K562 (cell line): ENCODE measurements at regions not wholly inside any gene's neighbourhood (a gene's known extent, or its start where the extent isn't known, plus 50 kb on each side); places are given as distances from the start of the nearest gene placed in this dataset.

ENCODE experiments used
- ATAC-seq: fragments of 200-7000 bp; cut with Tn5 transposase; 3 replicates; pipeline ENCODE4 v1.9.1; 2020; ENCODE audit warnings: moderate library complexity
- BruUV-seq: library from RNA; stranded (reverse); fragments of 400-500 nt; replicated peaks from 2 replicates; lab custom pipeline; 2021; lab: Mats Ljungman, UMichigan
- CTCF ChIA-PET: fragments of 300-600 bp; formaldehyde crosslinking; extraction: SDS; loops from one replicate; lab custom pipeline; 2021; ENCODE audit warnings: low intra/inter-chr PET ratio; lab: Yijun Ruan, JAX
- POLR2A ChIA-PET: fragments of 300-600, 350-650 bp; sonication (Branson Sonifier 250); formaldehyde crosslinking; extraction: SDS; loops from one replicate; lab custom pipeline; 2021; ENCODE audit warnings: antibody characterized with exemption, inconsistent platforms; lab: Yijun Ruan, JAX
- DNase-seq, 4 experiments: peaks; one replicate each; pipeline versions ENCODE4 v3.0.0 to v3.0.0-alpha.2; 2011 to 2018; ENCODE audit warnings: low spot score in 3 of 4, mixed read lengths in 3 of 4; ENCODE audit errors: extremely low read depth in 1 of 4
- FAIRE-seq: peaks from 2 replicates; lab custom pipeline; 2011; peaks lifted over from hg19 to GRCh38; lab: Jason Lieb, UNC
- H2AFZ ChIP-seq: 2 replicates; pipeline ENCODE4 v1.6.0; 2011; ENCODE audit warnings: low read depth, low read length, control low read depth, inconsistent platforms
- H3K27ac ChIP-seq: fragments of 200-600 bp; 3 replicates; pipeline ENCODE4 v1.8.0; 2011; ENCODE audit warnings: low read depth, mild to moderate bottlenecking, control low read depth, inconsistent platforms, low read length, moderate library complexity, mixed read lengths; ENCODE audit errors: extremely low read depth
- H3K27me3 ChIP-seq, 2 experiments: fragments of 300-600 bp in 1 of 2; 2 replicates in 1 of 2; 3 replicates in 1 of 2; pipeline versions ENCODE4 v1.6.0 to v1.8.0; 2011; ENCODE audit warnings: inconsistent platforms in 2 of 2, low read length in 2 of 2, mild to moderate bottlenecking in 1 of 2, mixed read lengths in 1 of 2, moderate library complexity in 1 of 2; ENCODE audit not compliant: control insufficient read depth in 2 of 2, insufficient read depth in 2 of 2
- H3K36me3 ChIP-seq: fragments of 300-600 bp; 3 replicates; pipeline ENCODE4 v1.8.0; 2011; ENCODE audit warnings: mild to moderate bottlenecking, low read length, inconsistent platforms; ENCODE audit not compliant: control insufficient read depth, insufficient read depth
- H3K4me1 ChIP-seq, 2 experiments: fragments of 200-600 bp in 1 of 2; replicated peaks in 1 of 2; 2 replicates in 1 of 2; 3 replicates in 1 of 2; pipeline versions ENCODE4 v1.5.1 to v1.8.0; 2011; ENCODE audit warnings: inconsistent platforms in 2 of 2, low read length in 2 of 2, mild to moderate bottlenecking in 1 of 2, mixed read lengths in 1 of 2, moderate library complexity in 1 of 2; ENCODE audit not compliant: control insufficient read depth in 2 of 2, insufficient read depth in 2 of 2
- H3K4me2 ChIP-seq: 2 replicates; pipeline ENCODE4 v1.6.1; 2011; ENCODE audit warnings: low read length, control low read depth, inconsistent platforms, mixed read lengths; ENCODE audit not compliant: insufficient read depth
- H3K4me3 ChIP-seq: fragments of 200-600 bp; sonication (generic), shearing (Covaris generic); 2 replicates; pipeline ENCODE4 v1.5.1; 2016; ENCODE audit warnings: control low read depth, inconsistent platforms
- H3K79me2 ChIP-seq: fragments of 200-600 bp; 3 replicates; pipeline ENCODE4 v1.8.0; 2011; ENCODE audit warnings: low read length, inconsistent platforms; ENCODE audit not compliant: control insufficient read depth, insufficient read depth
- H3K9ac ChIP-seq, 2 experiments: 2 replicates each; pipeline versions ENCODE4 v1.6.0 to v1.6.1; 2011; ENCODE audit warnings: low read depth in 2 of 2, low read length in 2 of 2, control low read depth in 1 of 2, inconsistent platforms in 1 of 2, mild to moderate bottlenecking in 1 of 2, mixed read lengths in 1 of 2; ENCODE audit not compliant: insufficient read depth in 1 of 2
- H3K9me1 ChIP-seq: one replicate; pipeline ENCODE4 v1.6.0; 2011; ENCODE audit warnings: inconsistent platforms, mild to moderate bottlenecking, low read length, moderate library complexity; ENCODE audit not compliant: control insufficient read depth, insufficient read depth
- H3K9me3 ChIP-seq: replicated peaks from 2 replicates; pipeline ENCODE4 v1.5.1; 2011; ENCODE audit warnings: low read depth, low read length, inconsistent platforms; ENCODE audit not compliant: control insufficient read depth, insufficient read depth
- H4K20me1 ChIP-seq: replicated peaks from 2 replicates; pipeline ENCODE4 v1.6.1; 2011; ENCODE audit warnings: low read length, inconsistent platforms, mixed read lengths; ENCODE audit not compliant: control insufficient read depth, insufficient read depth
- ASH1L ChIP-seq: fragments of 450-650 bp; IDR thresholded peaks from 2 replicates; pipeline ENCODE4 v1.6.1; 2018; ENCODE audit warnings: borderline replicate concordance, mild to moderate bottlenecking, low read depth; ENCODE audit not compliant: partially characterized antibody
- BCOR ChIP-seq: fragments of 450-650 bp; IDR thresholded peaks from 2 replicates; pipeline ENCODE4 v1.6.1; 2016
- CCNT2 ChIP-seq: IDR thresholded peaks from 2 replicates; pipeline ENCODE4 v1.6.1; 2011; ENCODE audit warnings: borderline replicate concordance, low read depth, mild to moderate bottlenecking, moderate library complexity, mixed read lengths, low read length; ENCODE audit not compliant: insufficient read length; ENCODE audit errors: extremely low read depth
- CEBPG ChIP-seq, 3 experiments: fragments of 200-800 bp in 1 of 3; sonication (Bioruptor generic) in 1 of 3; sonication (generic) in 1 of 3; formaldehyde crosslinking in 1 of 3; IDR thresholded peaks in 2 of 3; conservative IDR thresholded peaks in 1 of 3; 2 replicates each; pipeline versions ENCODE4 v1.6.1 to v1.8.0; 2016 to 2022; ENCODE audit warnings: missing compliant biosample characterization in 2 of 3, missing genetic modification characterization in 2 of 3, mild to moderate bottlenecking in 1 of 3, missing genetic modification reagents in 1 of 3
- FOXA1 ChIP-seq: fragments of 450-650 bp; IDR thresholded peaks from 2 replicates; pipeline ENCODE4 v1.6.1; 2016; ENCODE audit warnings: mild to moderate bottlenecking, borderline replicate concordance
- HNRNPUL1 ChIP-seq: fragments of 200-400 bp; formaldehyde crosslinking; IDR thresholded peaks from 2 replicates; pipeline ENCODE4 v1.6.1; 2017; ENCODE audit warnings: low read length
- IFI16 ChIP-seq: fragments of 250-450 bp; sonication (Bioruptor Pico); IDR thresholded peaks from 2 replicates; pipeline ENCODE4 v2.1.2; 2022; ENCODE audit warnings: mild to moderate bottlenecking, inconsistent platforms
- POU5F1 ChIP-seq: fragments of 150-350 bp; IDR thresholded peaks from 2 replicates; pipeline ENCODE4 v1.6.1; 2014; ENCODE audit warnings: borderline replicate concordance, low read length, low read depth, mild to moderate bottlenecking; ENCODE audit not compliant: partially characterized antibody
- PPARD ChIP-seq: fragments of 250-450 bp; sonication (Bioruptor Pico); IDR thresholded peaks from 2 replicates; pipeline ENCODE4 v1.8.0; 2022; ENCODE audit warnings: inconsistent platforms, mild to moderate bottlenecking, moderate library complexity
- WGBS: fragments of 100-300 bp; shearing (Covaris generic); methylation state at CpG from one replicate; pipeline ENCODE4 v1.1.6; 2016; ENCODE audit warnings: low coverage, mixed read lengths; ENCODE audit not compliant: insufficient coverage; ENCODE audit errors: missing lambda C conversion rate; 5-methylcytosine and 5-hydroxymethylcytosine counted together
- in situ Hi-C: fragments of 300-500 bp; cut with MboI; formaldehyde crosslinking; loops from 4 replicates; pipeline ENCODE4 v1.15.0; 2018; ENCODE audit warnings: inconsistent platforms, mixed read lengths
- intact Hi-C: fragments of 100-400 bp; cut with micrococcal nuclease; formaldehyde crosslinking; loops from 2 replicates; pipeline ENCODE4 v1.14.2; 2022
- TF ChIP-seq, protein P1 (sequence below): fragments of 250-450 bp; sonication (Bioruptor Pico); IDR thresholded peaks from 2 replicates; pipeline ENCODE4 v1.8.0; 2022; ENCODE audit warnings: moderate library complexity, mild to moderate bottlenecking, inconsistent platforms

DNA sequence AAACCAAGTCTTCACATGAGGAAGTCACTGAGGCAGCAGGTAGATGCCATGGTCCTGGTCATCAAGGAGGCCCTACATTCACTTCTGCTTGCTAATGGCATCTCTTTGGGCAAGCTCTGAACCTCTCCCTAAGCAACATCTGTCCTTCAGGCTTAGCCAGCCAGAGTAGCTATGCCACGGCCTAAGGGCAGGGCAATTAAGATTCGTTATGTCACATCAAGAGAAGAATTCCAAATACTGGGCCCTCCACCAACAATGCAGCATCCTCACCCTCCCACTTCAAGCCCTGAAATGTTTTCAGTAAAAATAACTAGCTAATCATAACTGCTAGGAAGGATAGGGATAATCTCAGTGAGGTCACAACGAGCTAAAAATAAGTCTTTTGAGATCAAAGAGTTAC, 120.7 kb upstream of the HCCS start:
- in situ Hi-C loops = no loop called here
- BruUV-seq = no TSS peak
- no peaks in the 10 kb centered on the region for H4K20me1 ChIP-seq
- DNase-seq (no peak), ATAC-seq (no peak), FAIRE-seq (no peak)
- no peaks in the 10 kb centered on the region for H3K4me1 ChIP-seq
- no peaks in the 10 kb centered on the region for H3K9me3 ChIP-seq
- intact Hi-C loops = no loop called here
- no peak overlapping the region for H3K9ac ChIP-seq
- H3K9me1 ChIP-seq = no peaks in the 10 kb centered on the region
- POLR2A ChIA-PET = no interaction called here
- CTCF ChIA-PET = no interaction called here
- H3K36me3 ChIP-seq = no peaks in the 10 kb centered on the region
- 6% methylated on average over 3 of the region's 3 CpGs for WGBS
- no peak for TF ChIP-seq BCOR
- TF ChIP-seq IFI16 = no peak
- no peak for TF ChIP-seq ASH1L
- no peak for TF ChIP-seq CCNT2
- TF ChIP-seq, protein P1, sequence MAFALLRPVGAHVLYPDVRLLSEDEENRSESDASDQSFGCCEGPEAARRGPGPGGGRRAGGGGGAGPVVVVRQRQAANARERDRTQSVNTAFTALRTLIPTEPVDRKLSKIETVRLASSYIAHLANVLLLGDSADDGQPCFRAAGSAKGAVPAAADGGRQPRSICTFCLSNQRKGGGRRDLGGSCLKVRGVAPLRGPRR (CRISPR knock-in tag) = no peak
- TF ChIP-seq POU5F1 = no peak
- no peak for TF ChIP-seq FOXA1
- no peak for TF ChIP-seq CEBPG (CRISPR knock-in tag; IDR thresholded peaks at IDR 0.05)
- TF ChIP-seq CEBPG (tag; conservative IDR thresholded peaks at IDR 0.05 in 1 of 2, IDR thresholded peaks at IDR 0.05 in 1 of 2) = no peak
- no peak for TF ChIP-seq HNRNPUL1
- TF ChIP-seq PPARD (CRISPR knock-in tag) = no peak
- H2AFZ ChIP-seq = no peak overlapping the region
- no peaks in the 10 kb centered on the region for H3K27me3 ChIP-seq
- no peak overlapping the region for H3K27ac ChIP-seq
- no peaks in the 10 kb centered on the region for H3K79me2 ChIP-seq
- no peak overlapping the region for H3K4me2 ChIP-seq
- no peak overlapping the region for H3K4me3 ChIP-seq
